ENCODE measurements at regions not wholly inside any gene's neighbourhood (a gene's known extent, or its start where the extent isn't known, plus 50 kb on each side); places are given as distances from the start of the nearest gene placed in this dataset.

GRCh38 chr14:32006263-32007110 is 70.6 kb upstream of the ARHGAP5 start:
- no peak for DNase-seq

GRCh38 chr14:32007755-32008362 is 69.2 kb upstream of the ARHGAP5 start:
- DNase-seq: no peak

GRCh38 chr14:32008602-32009193 is 68.4 kb upstream of the ARHGAP5 start:
- no peak for DNase-seq

GRCh38 chr14:32009221-32009975 is 67.7 kb upstream of the ARHGAP5 start:
- DNase-seq: no peak

GRCh38 chr14:32009976-32010581 is 67.0 kb upstream of the ARHGAP5 start:
- DNase-seq: no peak

GRCh38 chr14:32010604-32011125 is 66.4 kb upstream of the ARHGAP5 start:
- no peak for DNase-seq

- no peak for DNase-seq
Observed at GRCh38 chr14:32011225-32011624, 65.9 kb upstream of the ARHGAP5 start.

GRCh38 chr14:32012062-32012461 is 65.0 kb upstream of the ARHGAP5 start:
- DNase-seq: no peak

- no peak for DNase-seq
Observed at GRCh38 chr14:32012571-32012970, 64.5 kb upstream of the ARHGAP5 start.

GRCh38 chr14:32013083-32013482 is 64.0 kb upstream of the ARHGAP5 start:
- DNase-seq: no peak

- no peak for DNase-seq
Observed at GRCh38 chr14:32014057-32014456, 63.0 kb upstream of the ARHGAP5 start.

- no peak for DNase-seq
Observed at GRCh38 chr14:32014498-32014897, 62.6 kb upstream of the ARHGAP5 start.

GRCh38 chr14:32015166-32015565 is 61.9 kb upstream of the ARHGAP5 start:
- DNase-seq: no peak

GRCh38 chr14:32017587-32017986 is 59.5 kb upstream of the ARHGAP5 start:
- no peak for DNase-seq

GRCh38 chr14:32018391-32019092 is 58.6 kb upstream of the ARHGAP5 start:
- no peak for DNase-seq

GRCh38 chr14:32019276-32019675 is 57.8 kb upstream of the ARHGAP5 start:
- no peak for DNase-seq

- DNase-seq: no peak
Observed at GRCh38 chr14:32020882-32021281, 56.2 kb upstream of the ARHGAP5 start.

GRCh38 chr14:32021341-32021740 is 55.8 kb upstream of the ARHGAP5 start:
- DNase-seq: no peak

GRCh38 chr14:32022525-32022924 is 54.6 kb upstream of the ARHGAP5 start:
- no peak for DNase-seq

- DNase-seq: no peak
Observed at GRCh38 chr14:32022938-32023466, 54.1 kb upstream of the ARHGAP5 start.

- DNase-seq: no peak
Observed at GRCh38 chr14:32023540-32023939, 53.6 kb upstream of the ARHGAP5 start.
